Ovary (tissue), 7 donors: ENCODE measurements at regions not wholly inside any gene's neighbourhood (a gene's known extent, or its start where the extent isn't known, plus 50 kb on each side); places are given as distances from the start of the nearest gene placed in this dataset.

Experiments used
- DNase-seq, 5 donors: peaks; one replicate each; pipeline ENCODE4 v3.0.0-alpha.2; 2019 to 2020
- H3K27ac ChIP-seq, 2 donors: fragments of 200-600 bp; one replicate each; pipeline versions ENCODE4 v1.5.1 to v1.8.0; 2019 to 2022
- H3K27me3 ChIP-seq: fragments of 200-600 bp; one replicate; pipeline ENCODE4 v1.8.0; 2022
- H3K36me3 ChIP-seq: fragments of 200-600 bp; sonication (generic); one replicate; pipeline ENCODE4 v1.5.1; 2019
- H3K4me1 ChIP-seq: one replicate; pipeline ENCODE4 v1.8.1; 2013; ENCODE audit warnings: mild to moderate bottlenecking, moderate library complexity; ENCODE audit not compliant: insufficient read depth
- H3K4me3 ChIP-seq: fragments of 200-600 bp; sonication (generic); one replicate; pipeline ENCODE4 v1.5.1; 2017
- H3K9me3 ChIP-seq, 2 donors: fragments of 200-600 bp in 1 of 2; sonication (generic) in 1 of 2; one replicate each; pipeline versions ENCODE4 v1.5.1 to v1.8.1; 2013 to 2019; ENCODE audit warnings: mild to moderate bottlenecking in 1 of 2, moderate library complexity in 1 of 2
- CTCF ChIP-seq, 3 donors: fragments of 450-650 bp in 2 of 3; fragments of 200-600 bp in 1 of 3; IDR thresholded peaks; one replicate each; pipeline versions ENCODE4 v1.5.1 to v1.8.0; 2016 to 2022; ENCODE audit warnings: antibody characterized with exemption in 3 of 3, mild to moderate bottlenecking in 1 of 3
- EP300 ChIP-seq: sonication (generic); formaldehyde crosslinking; IDR thresholded peaks from one replicate; pipeline ENCODE4 v1.6.1; 2017; ENCODE audit warnings: antibody characterized with exemption
- POLR2A ChIP-seq: fragments of 450-650 bp; IDR thresholded peaks from one replicate; pipeline ENCODE4 v1.6.1; 2017; ENCODE audit warnings: antibody characterized with exemption, mild to moderate bottlenecking, moderate library complexity
- WGBS, 3 donors: extraction: QIAGEN DNeasy Blood & Tissue Kit in 1 of 3; methylation state at CpG; one replicate each; pipeline versions ENCODE4 v1.1.5 to v1.1.7; 2013 to 2017; 5-methylcytosine and 5-hydroxymethylcytosine counted together
- intact Hi-C, 4 donors: fragments of 100-400 bp; cut with DNase I; formaldehyde crosslinking; loops; one replicate each; pipeline versions ENCODE4 v1.11.0 to v1.15.1; 2022 to 2023
- donor health status: DM: no; HTN: no; CAD: no; lungs with moderate emphysema.
- donor health status: DM: no; HTN: no; CAD: no.
- donor health status: Bipolar disorder and iron deficiency.
- donor health status: DM: no; HTN: no; CAD: no.
- donor health status: DM: yes; HTN: yes; CAD: no.

DNA sequence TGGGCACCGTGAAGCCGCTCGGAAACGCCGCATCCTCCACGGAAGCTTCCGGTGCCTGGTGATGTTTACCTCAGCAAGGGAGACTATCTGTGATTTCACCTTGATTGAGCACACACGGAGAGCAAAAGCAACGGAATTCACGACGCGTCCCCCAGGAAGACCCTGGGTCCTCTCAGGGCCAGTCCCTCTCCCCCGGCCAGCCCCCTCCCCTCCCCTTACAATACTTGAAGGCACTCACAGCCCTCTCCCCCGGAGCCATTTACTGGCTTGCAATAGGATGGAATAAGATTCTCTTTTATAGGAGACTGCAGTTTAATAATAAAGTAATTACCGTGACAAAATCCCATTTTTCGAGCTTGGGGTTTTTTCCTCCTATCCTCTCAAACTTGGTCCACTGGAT is 104.7 kb downstream of the ENGASE start:
- intact Hi-C loops = no loop called here
- WGBS, 3 donors = 72 to 82% (median 78%) methylated on average over 16 of the region's 16 CpGs
- Histone ChIP-seq H3K4me3 (no peak overlapping the region), H3K27me3 (no peaks in the 10 kb centered on the region), H3K4me1 (no peaks in the 10 kb centered on the region), H3K9me3 (no peaks in the 10 kb centered on the region), H3K36me3 (no peaks in the 10 kb centered on the region), H3K27ac (no peak overlapping the region)
- TF ChIP-seq EP300 (no peak), CTCF (IDR thresholded peaks at IDR 0.05) (no peak), POLR2A (no peak)
- DNase-seq = no peak

- 63 to 66% (median 63%) methylated on average over 20 of the region's 20 CpGs for WGBS, 3 donors
- Histone ChIP-seq H3K27ac (no peak overlapping the region), H3K4me3 (no peak overlapping the region), H3K27me3 (no peaks in the 10 kb centered on the region), H3K4me1 (no peaks in the 10 kb centered on the region), H3K9me3 (no peaks in the 10 kb centered on the region), H3K36me3 (no peaks in the 10 kb centered on the region)
- DNase-seq = no peak
- intact Hi-C loops = no loop called here
- TF ChIP-seq POLR2A = no peak
- TF ChIP-seq CTCF (IDR thresholded peaks at IDR 0.05) = no peak
- TF ChIP-seq EP300 = no peak
Measured at GRCh38 chr17:79177877-79178276, 103.3 kb downstream of the ENGASE start.

DNA sequence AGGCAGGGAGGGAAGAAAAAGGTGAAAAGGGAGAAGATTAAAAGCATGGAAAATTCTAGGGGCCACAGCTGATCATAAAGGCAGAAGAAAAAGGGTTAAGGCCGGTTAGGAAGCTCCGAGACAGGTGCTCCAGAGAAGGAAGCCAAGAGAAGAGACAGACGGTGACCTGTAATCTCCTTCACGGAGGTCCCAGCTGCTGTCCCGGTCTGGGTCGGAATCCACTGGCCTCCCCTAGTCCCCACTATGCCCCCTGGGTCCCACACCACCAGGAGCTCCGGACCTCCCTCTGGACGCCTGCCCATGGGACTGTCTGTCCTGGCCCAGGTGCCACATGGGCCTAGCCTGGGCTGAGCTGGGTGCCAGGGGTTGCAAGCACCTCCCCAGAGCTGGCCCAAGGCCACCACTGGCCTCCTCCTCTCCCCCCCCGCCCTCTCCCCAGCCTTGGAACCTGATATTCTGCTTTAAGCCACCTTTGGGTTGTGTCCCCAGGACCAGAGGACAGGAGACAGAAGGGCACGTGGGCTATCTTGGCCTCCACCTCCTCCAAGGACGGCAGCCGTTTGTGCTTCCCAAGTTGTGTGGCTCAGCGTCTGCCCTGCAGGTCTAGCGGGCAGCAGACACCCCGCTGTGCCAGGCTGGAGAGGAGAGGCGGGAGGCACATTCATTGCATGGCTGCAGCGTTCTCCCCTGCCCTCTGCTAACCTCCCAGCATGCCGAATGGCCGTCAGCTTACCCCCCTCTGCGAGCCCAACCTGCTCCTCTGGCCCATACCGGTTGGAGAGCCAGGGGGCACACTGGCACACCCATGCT is 102.4 kb downstream of the ENGASE start:
- Histone ChIP-seq H3K36me3 (no peaks in the 10 kb centered on the region), H3K4me1 (no peaks in the 10 kb centered on the region), H3K27ac (no peak overlapping the region), H3K9me3 (no peaks in the 10 kb centered on the region), H3K27me3 (no peaks in the 10 kb centered on the region), H3K4me3 (no peak overlapping the region)
- intact Hi-C loops = no loop called here
- WGBS, 3 donors = 27 to 40% (median 30%) methylated on average over 21 of the region's 21 CpGs
- TF ChIP-seq POLR2A = no peak
- no peak for TF ChIP-seq CTCF (IDR thresholded peaks at IDR 0.05)
- TF ChIP-seq EP300 = no peak
- DNase-seq = no peak

- DNase-seq = no peak
- no peaks in the 10 kb centered on the region for H3K27me3 ChIP-seq
- H3K4me1 ChIP-seq = no peaks in the 10 kb centered on the region
- TF ChIP-seq CTCF (IDR thresholded peaks at IDR 0.05) (no peak), POLR2A (no peak), EP300 (no peak)
- no peaks in the 10 kb centered on the region for H3K9me3 ChIP-seq
- intact Hi-C loops = no loop called here
- no peaks in the 10 kb centered on the region for H3K36me3 ChIP-seq
- H3K4me3 ChIP-seq = no peak overlapping the region
- H3K27ac ChIP-seq = no peak overlapping the region
- WGBS, 3 donors = 72 to 81% (median 77%) methylated on average over 25 to 28 of the region's 28 CpGs
Measured at GRCh38 chr17:79174905-79175856, 100.6 kb downstream of the ENGASE start.
